ENCODE measurements at regions not wholly inside any gene's neighbourhood (a gene's known extent, or its start where the extent isn't known, plus 50 kb on each side); places are given as distances from the start of the nearest gene placed in this dataset.
A peak's percentile ranks its signal among the peaks of the same experiment; 100 is the strongest.

DNA sequence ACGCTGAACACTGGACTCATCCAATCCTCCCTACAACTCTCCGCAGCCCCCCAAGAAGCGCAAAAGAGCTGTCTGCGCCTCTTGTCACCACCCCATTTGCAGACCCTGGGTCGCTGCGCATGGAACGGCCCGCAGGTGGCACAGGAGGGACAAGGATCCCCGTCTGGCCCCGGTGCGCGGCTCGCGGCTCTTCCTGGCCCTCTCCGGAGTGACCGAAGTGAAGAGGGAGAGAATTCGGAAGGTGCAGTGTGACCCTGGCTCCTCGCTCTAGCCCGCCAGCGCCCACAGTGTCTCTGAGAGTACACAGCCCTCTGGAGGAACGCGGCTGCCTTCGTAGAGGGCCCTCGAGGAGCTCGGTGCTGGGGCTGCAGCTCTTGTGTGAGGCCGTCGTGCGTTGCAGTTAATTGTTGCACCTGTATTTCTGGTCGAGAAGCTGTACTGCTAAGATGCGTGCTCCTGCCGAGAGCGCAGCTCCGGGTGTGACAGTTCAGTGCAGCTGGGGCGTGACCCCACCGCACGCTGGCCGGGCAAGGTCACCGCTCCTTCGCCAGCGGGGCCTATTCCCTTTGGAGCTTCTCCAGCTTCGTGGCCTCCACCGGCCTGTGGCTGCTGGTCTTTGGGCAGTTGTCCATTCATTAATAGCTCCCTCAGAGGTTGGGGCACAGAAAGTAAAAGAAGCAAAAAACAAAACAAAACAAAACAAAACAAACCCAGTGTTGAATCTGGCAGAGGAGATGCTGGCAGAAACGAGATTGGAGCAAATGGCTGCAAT, 119.0 kb downstream of the SEC23IP start:
- DNase-seq, result peak; percentile 3 to 18
- Histone ChIP-seq H3K4me3 (replicated peaks in 1 of 3) (no peak overlapping the region), H3K36me3 (no peaks in the 10 kb centered on the region), H3K9me3 (no peaks in the 10 kb centered on the region), H3K4me1 (no peaks in the 10 kb centered on the region), H3K27me3 (no peaks in the 10 kb centered on the region), H3K27ac (no peak overlapping the region)
- WGBS, 2 donors, result 32 to 35% methylated on average over 29 to 43 of the region's 43 CpGs
- TF ChIP-seq, protein P1, sequence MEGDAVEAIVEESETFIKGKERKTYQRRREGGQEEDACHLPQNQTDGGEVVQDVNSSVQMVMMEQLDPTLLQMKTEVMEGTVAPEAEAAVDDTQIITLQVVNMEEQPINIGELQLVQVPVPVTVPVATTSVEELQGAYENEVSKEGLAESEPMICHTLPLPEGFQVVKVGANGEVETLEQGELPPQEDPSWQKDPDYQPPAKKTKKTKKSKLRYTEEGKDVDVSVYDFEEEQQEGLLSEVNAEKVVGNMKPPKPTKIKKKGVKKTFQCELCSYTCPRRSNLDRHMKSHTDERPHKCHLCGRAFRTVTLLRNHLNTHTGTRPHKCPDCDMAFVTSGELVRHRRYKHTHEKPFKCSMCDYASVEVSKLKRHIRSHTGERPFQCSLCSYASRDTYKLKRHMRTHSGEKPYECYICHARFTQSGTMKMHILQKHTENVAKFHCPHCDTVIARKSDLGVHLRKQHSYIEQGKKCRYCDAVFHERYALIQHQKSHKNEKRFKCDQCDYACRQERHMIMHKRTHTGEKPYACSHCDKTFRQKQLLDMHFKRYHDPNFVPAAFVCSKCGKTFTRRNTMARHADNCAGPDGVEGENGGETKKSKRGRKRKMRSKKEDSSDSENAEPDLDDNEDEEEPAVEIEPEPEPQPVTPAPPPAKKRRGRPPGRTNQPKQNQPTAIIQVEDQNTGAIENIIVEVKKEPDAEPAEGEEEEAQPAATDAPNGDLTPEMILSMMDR (IDR thresholded peaks at IDR 0.05), result peak in 2 of 6 experiments; percentile 9 to 19
- no peak for TF ChIP-seq POLR2A (IDR thresholded peaks at IDR 0.05)
- intact Hi-C loops (cut with DNase I), result no loop called here

DNA sequence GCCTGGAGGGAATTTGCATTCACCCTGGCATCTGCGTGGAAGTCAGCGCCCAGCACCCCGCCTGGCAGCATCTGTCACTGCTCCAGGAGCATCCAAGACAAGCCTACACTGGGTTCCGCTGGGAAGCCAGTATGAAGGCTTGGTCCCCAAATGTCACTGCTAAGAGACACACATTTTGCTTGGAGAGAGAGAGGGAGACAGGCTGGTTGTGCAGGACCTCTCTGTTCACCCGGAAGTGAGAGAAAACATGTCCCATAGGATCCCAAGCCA, 119.5 kb downstream of the SEC23IP start:
- Histone ChIP-seq H3K9me3 (no peaks in the 10 kb centered on the region), H3K4me3 (replicated peaks in 1 of 3) (no peak overlapping the region), H3K27me3 (no peaks in the 10 kb centered on the region), H3K36me3 (no peaks in the 10 kb centered on the region), H3K27ac (no peak overlapping the region), H3K4me1 (no peaks in the 10 kb centered on the region)
- DNase-seq, result no peak
- intact Hi-C loops (cut with DNase I), result no loop called here
- WGBS, 2 donors, result 88 to 92% methylated on average over 5 of the region's 5 CpGs
- TF ChIP-seq POLR2A (IDR thresholded peaks at IDR 0.05), result no peak
- TF ChIP-seq, protein P1 (IDR thresholded peaks at IDR 0.05), result no peak

DNA sequence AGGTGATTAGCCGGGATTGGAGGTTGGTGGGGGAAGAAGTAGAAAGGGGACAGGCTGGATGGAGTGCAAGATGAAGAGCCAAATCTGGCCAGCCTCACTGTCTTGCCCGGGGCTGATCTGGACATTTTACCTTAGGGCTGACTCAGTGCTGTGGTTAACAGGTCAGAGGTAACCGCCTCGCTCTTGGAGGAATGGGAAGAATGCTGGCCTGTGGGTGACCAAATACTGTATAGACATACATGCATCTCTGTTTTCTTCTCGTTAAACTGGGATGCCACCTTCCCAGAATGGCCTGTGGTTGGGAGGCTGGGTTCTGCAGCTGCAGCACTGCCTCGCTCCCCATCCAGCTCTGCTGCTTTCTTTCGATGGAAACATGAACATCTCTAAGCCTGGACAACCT, 120.0 kb downstream of the SEC23IP start:
- Histone ChIP-seq H3K27me3 (no peaks in the 10 kb centered on the region), H3K36me3 (no peaks in the 10 kb centered on the region), H3K4me1 (no peaks in the 10 kb centered on the region), H3K27ac (no peak overlapping the region), H3K9me3 (no peaks in the 10 kb centered on the region), H3K4me3 (replicated peaks in 1 of 3) (no peak overlapping the region)
- 85 to 86% methylated on average over 7 of the region's 7 CpGs for WGBS, 2 donors
- TF ChIP-seq, protein P1 (IDR thresholded peaks at IDR 0.05), result no peak
- TF ChIP-seq POLR2A (IDR thresholded peaks at IDR 0.05), result no peak
- intact Hi-C loops (cut with DNase I), result no loop called here
- no peak for DNase-seq

DNA sequence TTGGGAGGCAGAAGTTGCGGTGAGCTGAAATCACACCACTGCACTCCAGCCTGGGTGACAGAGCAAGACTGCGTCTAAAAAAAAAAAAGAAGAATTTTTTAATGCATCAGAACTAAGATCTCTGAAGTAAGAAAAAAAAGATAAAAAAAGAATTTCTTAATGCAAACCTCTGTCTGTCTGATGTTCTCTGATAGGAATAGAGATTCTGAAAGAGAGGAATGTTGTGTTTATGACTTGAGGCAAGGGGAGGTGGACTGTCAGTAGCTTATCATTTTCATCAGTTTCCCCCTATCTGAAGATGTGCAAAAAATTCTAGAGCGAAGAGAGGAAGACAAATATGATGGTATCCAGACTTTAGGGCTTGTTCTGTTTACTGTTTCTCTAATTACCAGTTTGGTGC, 121.5 kb downstream of the SEC23IP start:
- intact Hi-C loops (cut with DNase I), result no loop called here
- 80 to 82% methylated on average over 3 of the region's 3 CpGs for WGBS, 2 donors

DNA sequence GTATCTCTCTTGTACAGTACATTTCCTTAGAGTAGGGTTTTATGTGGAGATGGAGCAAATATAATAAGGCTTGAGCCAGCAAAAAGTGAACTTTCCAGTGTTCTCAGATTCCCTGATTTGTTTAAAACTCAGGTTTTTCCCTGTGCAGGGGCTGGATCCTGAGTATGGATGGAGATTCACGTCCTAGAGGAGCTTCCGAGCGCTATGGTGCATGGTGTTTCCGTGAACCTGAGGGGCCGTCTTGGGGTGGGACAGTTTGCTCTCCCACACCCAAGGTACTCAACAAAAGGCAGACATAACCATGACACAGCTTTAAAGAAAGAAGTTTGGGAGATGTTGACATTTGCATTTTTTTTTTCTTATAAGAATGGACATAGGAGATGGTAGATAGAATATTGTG, 122.5 kb downstream of the SEC23IP start:
- Histone ChIP-seq H3K4me3 (replicated peaks in 1 of 3) (no peak overlapping the region), H3K27ac (no peak overlapping the region), H3K9me3 (no peaks in the 10 kb centered on the region), H3K36me3 (no peaks in the 10 kb centered on the region), H3K27me3 (no peaks in the 10 kb centered on the region), H3K4me1 (no peaks in the 10 kb centered on the region)
- WGBS, 2 donors, result 93 to 95% methylated on average over 5 of the region's 5 CpGs
- intact Hi-C loops (cut with DNase I), result no loop called here
- TF ChIP-seq, protein P1 (IDR thresholded peaks at IDR 0.05), result no peak
- no peak for TF ChIP-seq POLR2A (IDR thresholded peaks at IDR 0.05)
- no peak for DNase-seq

More for the DNA sequence above, 121.5 kb downstream of the SEC23IP start:
- H3K27me3 ChIP-seq, result no peaks in the 10 kb centered on the region
- no peaks in the 10 kb centered on the region for H3K36me3 ChIP-seq
- no peaks in the 10 kb centered on the region for H3K4me1 ChIP-seq
- H3K9me3 ChIP-seq, result no peaks in the 10 kb centered on the region
- no peak for DNase-seq
- TF ChIP-seq, protein P1 (IDR thresholded peaks at IDR 0.05), result no peak
- no peak for TF ChIP-seq POLR2A (IDR thresholded peaks at IDR 0.05)
- no peak overlapping the region for H3K27ac ChIP-seq
- H3K4me3 ChIP-seq (replicated peaks in 1 of 3), result no peak overlapping the region

All from thyroid gland (tissue), 4 donors.